Tibial artery (tissue), 4 donors: ENCODE measurements at regions not wholly inside any gene's neighbourhood (a gene's known extent, or its start where the extent isn't known, plus 50 kb on each side); places are given as distances from the start of the nearest gene placed in this dataset.

Source experiments
- DNase-seq, 2 donors: peaks; one replicate each; pipeline ENCODE4 v3.0.0-alpha.2; 2019
- H3K27ac ChIP-seq, 2 donors: fragments of 200-600 bp; sonication (generic) in 1 of 2; 1 replicate in 1 of 2; 2 replicates in 1 of 2; pipeline ENCODE4 v1.5.1; 2018 to 2019; ENCODE audit warnings: mild to moderate bottlenecking in 1 of 2
- H3K27me3 ChIP-seq, 2 donors: fragments of 200-600 bp; sonication (generic) in 1 of 2; one replicate each; pipeline versions ENCODE4 v1.5.1 to v1.6.0; 2016 to 2019
- H3K36me3 ChIP-seq, 3 donors: fragments of 200-600 bp; sonication (generic) in 2 of 3; one replicate each; pipeline ENCODE4 v1.5.1; 2016 to 2019; ENCODE audit warnings: mild to moderate bottlenecking in 2 of 3
- H3K4me1 ChIP-seq, 4 donors: fragments of 200-600 bp; sonication (generic) in 2 of 4; 1 replicate in 3 of 4; 2 replicates in 1 of 4; pipeline ENCODE4 v1.5.1; 2016 to 2019
- H3K4me3 ChIP-seq, 2 donors: fragments of 200-600 bp; sonication (generic) in 1 of 2; 1 replicate in 1 of 2; 2 replicates in 1 of 2; pipeline ENCODE4 v1.5.1; 2018 to 2019; ENCODE audit warnings: mild to moderate bottlenecking in 2 of 2
- H3K9me3 ChIP-seq, 3 donors: fragments of 200-600 bp; sonication (generic) in 1 of 3; one replicate each; pipeline ENCODE4 v1.5.1; 2016 to 2019
- intact Hi-C: fragments of 100-400 bp; cut with DNase I; formaldehyde crosslinking; loops from one replicate; pipeline ENCODE4 v1.15.0; 2023; ENCODE audit warnings: low total_unique reads
- TF ChIP-seq, protein P1 (sequence below), 2 experiments: fragments of 200-600 bp in 1 of 2; fragments of 450-650 bp in 1 of 2; IDR thresholded peaks; one replicate each; pipeline ENCODE4 v1.5.1; 2017 to 2019; ENCODE audit warnings: antibody characterized with exemption in 2 of 2, mild to moderate bottlenecking in 1 of 2, moderate library complexity in 1 of 2

DNA sequence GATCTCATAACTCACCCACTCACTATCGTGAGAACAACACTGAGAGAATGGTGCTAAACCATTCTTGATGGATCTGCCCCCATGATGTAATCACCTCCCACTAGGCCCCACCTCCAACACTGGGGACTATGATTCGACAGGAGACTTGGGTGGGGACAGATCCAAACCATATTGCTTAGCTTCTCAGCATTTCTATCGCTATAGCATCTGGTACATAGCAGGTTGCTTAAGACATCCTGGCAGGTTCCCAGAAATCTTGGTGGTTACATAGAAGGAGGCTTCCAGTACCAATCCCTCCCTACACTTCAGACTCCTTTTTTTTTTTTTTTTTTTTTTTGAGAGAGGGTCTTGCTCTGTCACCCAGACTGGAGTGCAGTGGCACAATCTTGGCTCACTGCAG, 487.8 kb downstream of the EDEM1 start:
- intact Hi-C loops, result no loop called here
- H3K36me3 ChIP-seq, result no peaks in the 10 kb centered on the region
- H3K9me3 ChIP-seq, result no peaks in the 10 kb centered on the region
- no peaks in the 10 kb centered on the region for H3K27me3 ChIP-seq
- no peak for DNase-seq
- no peak overlapping the region for H3K4me3 ChIP-seq
- no peak overlapping the region for H3K27ac ChIP-seq
- TF ChIP-seq, protein P1, sequence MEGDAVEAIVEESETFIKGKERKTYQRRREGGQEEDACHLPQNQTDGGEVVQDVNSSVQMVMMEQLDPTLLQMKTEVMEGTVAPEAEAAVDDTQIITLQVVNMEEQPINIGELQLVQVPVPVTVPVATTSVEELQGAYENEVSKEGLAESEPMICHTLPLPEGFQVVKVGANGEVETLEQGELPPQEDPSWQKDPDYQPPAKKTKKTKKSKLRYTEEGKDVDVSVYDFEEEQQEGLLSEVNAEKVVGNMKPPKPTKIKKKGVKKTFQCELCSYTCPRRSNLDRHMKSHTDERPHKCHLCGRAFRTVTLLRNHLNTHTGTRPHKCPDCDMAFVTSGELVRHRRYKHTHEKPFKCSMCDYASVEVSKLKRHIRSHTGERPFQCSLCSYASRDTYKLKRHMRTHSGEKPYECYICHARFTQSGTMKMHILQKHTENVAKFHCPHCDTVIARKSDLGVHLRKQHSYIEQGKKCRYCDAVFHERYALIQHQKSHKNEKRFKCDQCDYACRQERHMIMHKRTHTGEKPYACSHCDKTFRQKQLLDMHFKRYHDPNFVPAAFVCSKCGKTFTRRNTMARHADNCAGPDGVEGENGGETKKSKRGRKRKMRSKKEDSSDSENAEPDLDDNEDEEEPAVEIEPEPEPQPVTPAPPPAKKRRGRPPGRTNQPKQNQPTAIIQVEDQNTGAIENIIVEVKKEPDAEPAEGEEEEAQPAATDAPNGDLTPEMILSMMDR (IDR thresholded peaks at IDR 0.05), result no peak
- H3K4me1 ChIP-seq, result no peaks in the 10 kb centered on the region

DNA sequence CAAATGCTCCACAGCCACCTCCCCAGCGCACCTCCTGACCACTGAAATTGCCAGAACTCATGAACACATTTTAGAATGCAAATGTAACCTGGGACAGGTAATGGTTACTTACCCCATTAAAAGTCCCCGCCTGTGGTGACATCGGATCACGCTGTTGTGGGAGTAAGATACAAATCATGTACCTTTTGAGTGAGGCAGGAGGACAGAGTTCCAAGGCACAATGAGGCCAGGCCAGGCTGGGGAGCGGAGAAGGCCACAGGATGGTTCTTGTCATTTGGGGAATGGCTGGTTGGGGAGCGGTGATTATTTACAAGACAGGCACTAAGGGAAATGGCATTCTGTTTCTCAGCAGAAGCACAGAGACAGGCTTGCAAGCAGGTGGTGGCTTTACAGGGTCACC, 490.0 kb downstream of the EDEM1 start:
- no peak for DNase-seq
- H3K4me3 ChIP-seq, result no peak overlapping the region
- TF ChIP-seq, protein P1 (IDR thresholded peaks at IDR 0.05), result no peak
- H3K27me3 ChIP-seq, result no peaks in the 10 kb centered on the region
- H3K27ac ChIP-seq, result no peak overlapping the region
- intact Hi-C loops, result no loop called here
- H3K36me3 ChIP-seq, result no peaks in the 10 kb centered on the region
- H3K4me1 ChIP-seq, result no peaks in the 10 kb centered on the region
- H3K9me3 ChIP-seq, result no peaks in the 10 kb centered on the region

DNA sequence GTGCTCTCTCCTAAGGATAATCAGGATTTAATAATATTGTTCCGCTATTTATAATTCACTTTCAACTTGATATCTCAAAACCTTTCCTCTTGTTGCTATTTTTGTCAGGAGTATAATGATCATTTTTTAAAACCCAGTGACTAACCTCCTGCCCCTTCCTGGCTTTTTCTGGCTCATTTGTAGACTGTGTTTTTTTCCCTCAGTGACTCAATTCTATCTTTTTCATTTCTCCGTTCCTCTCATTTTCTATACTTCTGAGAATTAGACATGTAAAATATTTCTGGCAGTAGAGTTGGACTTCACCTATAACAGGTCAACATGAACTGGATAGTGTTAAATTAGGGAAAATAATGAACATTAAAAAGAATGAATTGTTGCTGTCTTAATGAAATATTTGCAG, 490.7 kb downstream of the EDEM1 start:
- Histone ChIP-seq H3K4me3 (no peak overlapping the region), H3K27me3 (no peaks in the 10 kb centered on the region), H3K9me3 (no peaks in the 10 kb centered on the region), H3K36me3 (no peaks in the 10 kb centered on the region), H3K27ac (no peak overlapping the region), H3K4me1 (no peaks in the 10 kb centered on the region)
- TF ChIP-seq, protein P1 (IDR thresholded peaks at IDR 0.05), result no peak
- no peak for DNase-seq
- intact Hi-C loops, result no loop called here

DNA sequence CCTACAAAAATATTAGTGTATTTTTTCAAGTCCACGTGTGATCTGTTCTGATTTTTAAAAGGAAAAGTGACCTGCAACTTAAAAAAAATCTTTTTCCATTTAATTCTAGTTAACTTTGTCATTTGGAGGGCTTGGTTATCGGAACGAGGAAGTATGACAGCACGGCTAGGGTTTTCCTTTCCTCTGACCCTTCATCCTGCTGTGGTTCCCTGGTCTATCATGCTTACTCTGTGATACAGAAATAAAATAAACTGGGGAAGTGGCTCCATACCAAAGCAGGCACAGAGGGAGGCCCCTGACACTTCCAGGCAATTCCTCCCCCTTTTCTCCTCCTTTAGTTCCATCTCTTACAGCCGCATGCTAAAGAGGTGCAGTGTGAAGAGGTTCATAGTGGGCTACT, 491.3 kb downstream of the EDEM1 start:
- Histone ChIP-seq H3K4me1 (no peaks in the 10 kb centered on the region), H3K27me3 (no peaks in the 10 kb centered on the region), H3K4me3 (no peak overlapping the region), H3K36me3 (no peaks in the 10 kb centered on the region), H3K27ac (no peak overlapping the region), H3K9me3 (no peaks in the 10 kb centered on the region)
- TF ChIP-seq, protein P1 (IDR thresholded peaks at IDR 0.05), result no peak
- intact Hi-C loops, result no loop called here
- DNase-seq, result no peak

DNA sequence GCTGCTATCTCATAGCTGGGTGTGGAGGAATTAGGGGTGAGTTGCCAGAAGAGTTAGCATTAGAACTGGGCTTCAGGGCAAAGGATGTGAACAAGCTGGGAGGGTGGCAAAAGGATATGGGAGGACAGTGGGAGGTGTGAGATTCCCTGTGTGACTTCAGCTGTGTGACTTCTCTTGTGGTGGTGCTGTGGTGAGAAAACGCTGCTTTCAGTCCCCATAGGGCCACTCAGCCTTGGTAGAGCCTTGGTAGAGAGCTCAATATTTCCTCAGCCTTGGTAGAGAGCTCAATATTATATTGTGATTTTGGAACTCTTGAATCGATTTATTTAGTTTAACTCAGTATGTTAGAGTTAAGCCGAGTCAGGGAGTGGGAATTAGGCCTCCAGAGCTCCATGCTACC, 499.7 kb downstream of the EDEM1 start:
- no peaks in the 10 kb centered on the region for H3K4me1 ChIP-seq
- no peak overlapping the region for H3K4me3 ChIP-seq
- TF ChIP-seq, protein P1 (IDR thresholded peaks at IDR 0.05), result no peak
- intact Hi-C loops, result no loop called here
- H3K36me3 ChIP-seq, result no peaks in the 10 kb centered on the region
- H3K27me3 ChIP-seq, result no peaks in the 10 kb centered on the region
- H3K9me3 ChIP-seq, result peaks cover 0 to 12% (median 0%) of the 10 kb centered on the region in 3 donors
- H3K27ac ChIP-seq, result no peak overlapping the region
- DNase-seq, result no peak

DNA sequence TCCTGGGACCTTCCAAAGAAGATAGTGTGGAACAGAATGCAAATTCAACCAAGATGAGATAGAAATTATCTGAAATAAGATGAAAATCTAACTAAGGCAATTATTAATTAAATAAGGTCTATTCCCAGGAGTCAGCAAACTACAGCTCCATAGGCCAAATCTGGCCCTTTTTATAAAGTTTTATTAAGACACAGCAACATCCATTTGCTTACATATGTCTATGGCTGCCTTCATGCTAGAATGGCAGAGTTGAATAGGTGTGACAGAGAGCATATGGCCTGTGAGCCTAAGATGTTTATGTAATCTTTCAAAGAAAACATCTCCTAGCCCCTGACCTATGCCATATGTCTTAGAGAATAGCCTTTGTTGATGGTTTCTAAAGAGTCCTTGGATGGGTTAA, 503.0 kb downstream of the EDEM1 start:
- DNase-seq, result no peak
- TF ChIP-seq, protein P1 (IDR thresholded peaks at IDR 0.05), result no peak
- Histone ChIP-seq H3K36me3 (no peaks in the 10 kb centered on the region), H3K4me1 (peaks cover 0 to 2% (median 0%) of the 10 kb centered on the region in 4 donors), H3K27me3 (no peaks in the 10 kb centered on the region), H3K4me3 (no peak overlapping the region), H3K27ac (no peak overlapping the region), H3K9me3 (peaks cover 0 to 12% (median 0%) of the 10 kb centered on the region in 3 donors)
- intact Hi-C loops, result no loop called here
